ENCODE measurements at regions not wholly inside any gene's neighbourhood (a gene's known extent, or its start where the extent isn't known, plus 50 kb on each side); places are given as distances from the start of the nearest gene placed in this dataset.

DNA sequence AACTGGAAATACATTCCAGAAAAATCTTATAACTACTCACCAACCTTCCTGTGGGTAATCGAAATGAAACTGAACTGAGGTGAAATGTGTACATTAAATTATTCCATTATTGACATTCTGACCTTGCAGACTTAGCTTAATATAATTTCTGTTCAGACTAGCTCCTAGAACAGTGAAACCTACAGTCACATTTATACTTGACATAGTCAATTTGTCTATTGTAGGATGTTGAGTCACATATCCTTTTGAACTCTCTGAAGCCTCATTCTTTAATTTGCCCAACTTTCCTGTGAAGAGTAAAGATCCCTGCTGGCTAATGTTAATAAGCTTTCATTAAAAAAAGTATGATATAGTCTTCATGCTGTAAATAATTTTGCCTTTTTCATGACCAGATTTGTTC lies 92.0 kb upstream of the SCEL start:
- H3K27ac Mint-ChIP-seq = no peak overlapping the region
- peaks cover 32% of the 10 kb centered on the region for H3K27me3 Mint-ChIP-seq
- peaks cover 2% of the 10 kb centered on the region for H3K9me3 Mint-ChIP-seq
- no peak overlapping the region for H3K4me3 Mint-ChIP-seq
- H3K4me1 Mint-ChIP-seq (ENCODE audit: low read depth) = peaks cover 8% of the 10 kb centered on the region
- H3K36me3 Mint-ChIP-seq (ENCODE audit: low read depth) = no peaks in the 10 kb centered on the region
- DNase-seq = no peak

- no peak for DNase-seq
- Mint-ChIP-seq H3K36me3 (ENCODE audit: low read depth) (no peaks in the 10 kb centered on the region), H3K27ac (no peak overlapping the region), H3K27me3 (peaks cover 9% of the 10 kb centered on the region), H3K4me1 (ENCODE audit: low read depth) (peaks cover under 1% of the 10 kb centered on the region), H3K4me3 (no peak overlapping the region), H3K9me3 (peaks cover 2% of the 10 kb centered on the region)
Observed at GRCh38 chr13:77437267-77437666, 98.2 kb upstream of the SCEL start.

- Mint-ChIP-seq H3K27ac (no peak overlapping the region), H3K4me1 (ENCODE audit: low read depth) (peaks cover 24% of the 10 kb centered on the region), H3K4me3 (no peak overlapping the region), H3K36me3 (ENCODE audit: low read depth) (peaks cover 1% of the 10 kb centered on the region), H3K9me3 (peaks cover 3% of the 10 kb centered on the region), H3K27me3 (no peaks in the 10 kb centered on the region)
- no peak for DNase-seq
Observed at GRCh38 chr13:77434289-77434688, 101.2 kb upstream of the SCEL start.

GRCh38 chr13:77431449-77431848 lies 104.1 kb upstream of the SCEL start:
- H3K4me3 Mint-ChIP-seq = no peak overlapping the region
- no peaks in the 10 kb centered on the region for H3K27me3 Mint-ChIP-seq
- H3K9me3 Mint-ChIP-seq = peaks cover 13% of the 10 kb centered on the region
- H3K36me3 Mint-ChIP-seq (ENCODE audit: low read depth) = peaks cover 1% of the 10 kb centered on the region
- no peak overlapping the region for H3K27ac Mint-ChIP-seq
- no peak for DNase-seq
- peaks cover 38% of the 10 kb centered on the region for H3K4me1 Mint-ChIP-seq (ENCODE audit: low read depth)

DNA sequence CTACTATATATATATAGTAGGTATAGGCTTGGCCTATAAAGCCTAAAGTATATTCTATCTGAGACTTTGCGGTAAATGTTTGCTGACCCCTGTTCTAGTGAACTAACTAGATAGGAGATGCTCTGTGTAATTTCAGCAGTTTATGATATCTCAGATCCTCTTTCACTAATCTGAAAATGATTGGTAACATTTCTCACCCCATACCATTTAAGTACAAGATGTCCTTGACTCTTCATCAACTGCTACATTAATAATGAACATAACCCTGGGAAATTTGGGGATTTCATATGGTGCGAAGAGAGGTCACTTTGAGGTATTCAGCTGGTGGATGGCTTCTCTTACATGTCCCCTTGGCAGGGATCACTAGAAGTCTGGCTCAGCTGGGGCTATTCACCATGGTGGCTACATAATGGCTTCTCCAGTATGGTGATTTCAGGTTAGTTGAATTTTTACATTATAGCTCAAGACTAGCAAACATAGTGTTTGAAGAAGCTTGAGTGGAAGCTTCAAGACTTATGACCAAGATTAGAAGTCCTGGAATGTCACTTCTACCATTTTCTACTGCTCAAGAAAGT lies 103.6 kb upstream of the MYCBP2 start:
- Mint-ChIP-seq H3K9me3 (peaks cover 13% of the 10 kb centered on the region), H3K4me1 (ENCODE audit: low read depth) (peaks cover 38% of the 10 kb centered on the region), H3K4me3 (no peak overlapping the region), H3K27me3 (no peaks in the 10 kb centered on the region), H3K36me3 (ENCODE audit: low read depth) (peaks cover 1% of the 10 kb centered on the region), H3K27ac (no peak overlapping the region)
- DNase-seq = no peak

GRCh38 chr13:77429320-77430142 lies 102.6 kb upstream of the MYCBP2 start:
- Mint-ChIP-seq H3K36me3 (ENCODE audit: low read depth) (peaks cover 1% of the 10 kb centered on the region), H3K27ac (peak overlapping the region; percentile 94), H3K27me3 (no peaks in the 10 kb centered on the region), H3K9me3 (peaks cover 13% of the 10 kb centered on the region), H3K4me3 (peak overlapping the region; percentile 53), H3K4me1 (ENCODE audit: low read depth) (peaks cover 38% of the 10 kb centered on the region)
- peak; percentile 61 for DNase-seq

GRCh38 chr13:77425705-77426104 lies 98.8 kb upstream of the MYCBP2 start:
- Mint-ChIP-seq H3K4me3 (no peak overlapping the region), H3K9me3 (peaks cover 13% of the 10 kb centered on the region), H3K4me1 (ENCODE audit: low read depth) (peaks cover 26% of the 10 kb centered on the region), H3K27ac (no peak overlapping the region), H3K36me3 (ENCODE audit: low read depth) (peaks cover 1% of the 10 kb centered on the region), H3K27me3 (no peaks in the 10 kb centered on the region)
- no peak for DNase-seq

DNA sequence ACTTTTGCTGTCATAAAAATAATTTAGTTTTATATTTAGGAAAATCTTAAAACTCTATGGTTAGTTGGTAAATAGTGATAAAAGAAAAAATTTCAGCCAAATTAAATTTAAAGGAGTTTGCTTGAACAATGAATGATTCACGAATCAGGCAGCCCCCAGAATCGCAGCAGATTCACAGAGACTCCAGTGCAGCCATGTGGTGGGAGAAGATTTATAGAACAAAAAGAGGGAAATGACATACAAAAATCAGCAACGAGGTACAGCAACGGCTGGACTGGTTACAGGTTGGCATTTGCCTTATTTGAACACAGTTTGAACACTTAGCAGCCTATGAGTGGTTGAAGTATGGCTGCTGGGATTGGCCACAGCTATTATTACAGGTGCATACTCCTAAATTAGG lies 96.4 kb upstream of the MYCBP2 start:
- peaks cover 4% of the 10 kb centered on the region for H3K9me3 Mint-ChIP-seq
- H3K27ac Mint-ChIP-seq = no peak overlapping the region
- no peak for DNase-seq
- H3K27me3 Mint-ChIP-seq = no peaks in the 10 kb centered on the region
- peaks cover 5% of the 10 kb centered on the region for H3K4me1 Mint-ChIP-seq (ENCODE audit: low read depth)
- H3K36me3 Mint-ChIP-seq (ENCODE audit: low read depth) = no peaks in the 10 kb centered on the region
- no peak overlapping the region for H3K4me3 Mint-ChIP-seq

DNA sequence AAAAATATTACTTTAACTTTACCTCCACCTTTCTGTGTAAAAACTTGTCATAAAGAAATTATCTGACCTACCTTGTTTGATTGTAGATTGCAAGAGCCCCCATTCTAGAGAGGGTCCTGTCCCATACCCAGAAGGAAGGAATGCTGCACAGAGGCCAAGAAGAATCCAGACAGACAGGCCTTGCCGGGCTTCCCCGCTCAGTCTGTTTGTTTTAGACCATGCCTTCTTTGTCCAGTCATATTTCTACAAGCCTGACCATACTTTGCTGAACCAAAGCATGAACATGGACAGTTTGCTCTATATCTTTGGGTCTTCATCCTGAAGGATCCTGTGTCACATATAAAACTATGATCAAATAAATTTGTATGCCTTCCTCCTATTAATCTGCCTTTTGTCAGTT lies 95.8 kb upstream of the MYCBP2 start:
- Mint-ChIP-seq H3K4me3 (no peak overlapping the region), H3K4me1 (ENCODE audit: low read depth) (peaks cover under 1% of the 10 kb centered on the region), H3K36me3 (ENCODE audit: low read depth) (no peaks in the 10 kb centered on the region), H3K27me3 (no peaks in the 10 kb centered on the region), H3K27ac (no peak overlapping the region), H3K9me3 (no peaks in the 10 kb centered on the region)
- DNase-seq = no peak

- Mint-ChIP-seq H3K4me1 (ENCODE audit: low read depth) (peaks cover 5% of the 10 kb centered on the region), H3K36me3 (ENCODE audit: low read depth) (no peaks in the 10 kb centered on the region), H3K27me3 (no peaks in the 10 kb centered on the region), H3K27ac (no peak overlapping the region), H3K9me3 (no peaks in the 10 kb centered on the region), H3K4me3 (no peak overlapping the region)
- no peak for DNase-seq
Observed at GRCh38 chr13:77417897-77418296, 91.0 kb upstream of the MYCBP2 start.

GRCh38 chr13:77416666-77417212 lies 89.8 kb upstream of the MYCBP2 start:
- DNase-seq = no peak
- no peaks in the 10 kb centered on the region for H3K27me3 Mint-ChIP-seq
- H3K4me3 Mint-ChIP-seq = no peak overlapping the region
- no peaks in the 10 kb centered on the region for H3K9me3 Mint-ChIP-seq
- H3K4me1 Mint-ChIP-seq (ENCODE audit: low read depth) = peaks cover 5% of the 10 kb centered on the region
- H3K36me3 Mint-ChIP-seq (ENCODE audit: low read depth) = no peaks in the 10 kb centered on the region
- H3K27ac Mint-ChIP-seq = no peak overlapping the region

- Mint-ChIP-seq H3K9me3 (no peaks in the 10 kb centered on the region), H3K36me3 (ENCODE audit: low read depth) (no peaks in the 10 kb centered on the region), H3K4me1 (ENCODE audit: low read depth) (peaks cover 5% of the 10 kb centered on the region), H3K4me3 (no peak overlapping the region), H3K27ac (no peak overlapping the region), H3K27me3 (no peaks in the 10 kb centered on the region)
- no peak for DNase-seq
Observed at GRCh38 chr13:77415253-77416071, 88.6 kb upstream of the MYCBP2 start.

DNA sequence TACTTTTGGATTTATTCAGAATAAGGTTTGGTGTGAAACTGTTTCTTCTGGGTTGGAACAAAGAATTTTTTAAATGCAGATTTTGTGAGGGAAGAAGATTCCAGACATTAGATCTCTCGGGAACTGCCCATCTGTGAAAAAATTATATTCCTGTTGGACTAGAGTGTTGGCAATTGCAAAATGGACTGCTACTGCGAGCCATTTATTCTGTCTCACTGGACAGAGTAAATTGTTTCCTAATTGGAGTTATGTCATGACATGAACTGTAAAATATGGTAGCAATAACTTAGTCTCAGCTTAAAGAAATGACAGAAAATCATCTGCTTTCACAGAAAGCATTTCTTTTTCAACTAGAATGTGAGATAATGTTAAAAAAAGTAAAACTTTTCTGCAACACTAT lies 86.0 kb upstream of the MYCBP2 start:
- Mint-ChIP-seq H3K4me3 (no peak overlapping the region), H3K27ac (no peak overlapping the region), H3K9me3 (no peaks in the 10 kb centered on the region), H3K4me1 (ENCODE audit: low read depth) (peaks cover 5% of the 10 kb centered on the region), H3K27me3 (no peaks in the 10 kb centered on the region), H3K36me3 (ENCODE audit: low read depth) (no peaks in the 10 kb centered on the region)
- no peak for DNase-seq

DNA sequence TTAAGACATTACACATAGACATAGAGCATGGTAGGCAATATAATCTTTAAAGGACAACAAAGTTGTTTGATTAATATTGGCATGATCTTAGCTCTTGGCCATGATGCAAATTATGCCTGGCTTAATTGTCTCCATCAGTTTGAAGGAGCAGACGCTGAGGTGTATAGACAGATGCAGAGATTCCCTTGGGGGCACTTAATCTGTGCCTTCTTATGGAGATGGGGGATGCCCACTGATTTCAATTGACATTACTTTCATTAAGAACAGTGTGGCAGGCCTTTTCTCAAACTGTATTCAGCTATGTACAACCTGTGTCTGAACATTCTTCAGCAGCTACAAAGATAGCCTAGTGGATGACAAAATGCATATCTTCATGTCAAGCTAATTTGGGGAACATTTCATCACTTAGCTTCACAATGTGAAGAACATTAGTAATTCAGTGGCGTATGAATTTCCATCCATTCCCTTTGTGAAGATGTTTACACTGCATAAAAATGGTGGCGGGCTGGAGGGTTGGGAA lies 85.3 kb upstream of the MYCBP2 start:
- Mint-ChIP-seq H3K36me3 (ENCODE audit: low read depth) (no peaks in the 10 kb centered on the region), H3K27ac (no peak overlapping the region), H3K4me1 (ENCODE audit: low read depth) (peaks cover 5% of the 10 kb centered on the region), H3K27me3 (no peaks in the 10 kb centered on the region), H3K4me3 (no peak overlapping the region), H3K9me3 (no peaks in the 10 kb centered on the region)
- no peak for DNase-seq
